Activated T-cell treated with anti-CD3 and anti-CD28 coated beads for 1 hour (primary cell): ENCODE measurements at regions not wholly inside any gene's neighbourhood (a gene's known extent, or its start where the extent isn't known, plus 50 kb on each side); places are given as distances from the start of the nearest gene placed in this dataset.
A peak's percentile ranks its signal among the peaks of the same experiment; 100 is the strongest.

Experiments
- DNase-seq: peaks from one replicate; pipeline ENCODE4 v3.0.0-alpha.2; 2020; ENCODE audit warnings: low read depth

- no peak for DNase-seq
These were observed 88.8 kb upstream of the ABI3BP start for GRCh38 chr3:101081999-101082398.

DNA sequence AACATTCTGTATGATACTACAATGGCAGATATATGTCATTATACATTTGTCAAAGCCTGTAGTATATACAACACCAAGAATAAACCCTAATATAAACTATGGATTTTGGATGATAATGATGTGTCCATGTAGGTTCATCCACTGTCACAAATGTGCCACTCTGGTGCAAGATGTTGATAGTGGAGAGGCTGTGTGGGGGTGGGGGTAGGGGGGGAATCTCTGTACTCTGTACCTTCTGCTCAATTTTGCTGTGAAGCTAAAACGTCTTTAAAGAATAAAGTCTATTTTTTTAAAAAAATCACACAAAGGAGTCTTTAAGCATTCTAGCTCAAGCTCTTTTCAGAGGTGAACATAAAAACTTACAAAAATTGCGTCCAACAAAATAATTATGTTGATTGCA lies 88.2 kb upstream of the ABI3BP start:
- DNase-seq: no peak

DNA sequence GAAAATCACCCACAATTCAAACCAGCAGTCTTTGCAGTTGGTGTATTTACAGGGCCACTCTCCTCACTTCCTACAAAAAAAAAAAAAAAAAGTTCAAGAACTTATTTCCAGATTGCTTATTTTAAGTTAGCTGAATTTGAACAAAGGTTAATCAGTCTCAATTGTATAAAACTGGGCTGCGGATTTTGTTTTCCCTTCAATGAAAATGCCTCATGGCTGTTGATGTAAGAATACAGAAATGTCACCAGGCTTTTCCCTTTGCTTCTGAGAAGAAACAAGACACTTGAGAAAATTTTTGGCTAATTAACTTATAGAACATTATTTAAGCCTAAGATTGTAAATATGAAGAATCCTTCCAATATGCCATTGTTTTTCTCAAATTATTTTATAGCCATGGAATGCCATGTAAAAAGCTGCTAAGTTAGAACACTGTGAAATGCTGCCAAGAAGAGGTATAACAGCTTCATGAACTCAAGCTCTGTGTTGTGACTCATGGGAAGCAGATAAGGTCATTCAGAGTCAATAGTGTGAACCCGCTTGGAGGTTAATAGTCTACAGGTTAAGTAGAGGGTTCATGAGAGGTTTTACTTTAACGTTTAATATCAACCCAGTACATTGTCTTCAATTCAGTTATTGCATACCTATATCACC lies 84.3 kb upstream of the ABI3BP start:
- DNase-seq: no peak

DNA sequence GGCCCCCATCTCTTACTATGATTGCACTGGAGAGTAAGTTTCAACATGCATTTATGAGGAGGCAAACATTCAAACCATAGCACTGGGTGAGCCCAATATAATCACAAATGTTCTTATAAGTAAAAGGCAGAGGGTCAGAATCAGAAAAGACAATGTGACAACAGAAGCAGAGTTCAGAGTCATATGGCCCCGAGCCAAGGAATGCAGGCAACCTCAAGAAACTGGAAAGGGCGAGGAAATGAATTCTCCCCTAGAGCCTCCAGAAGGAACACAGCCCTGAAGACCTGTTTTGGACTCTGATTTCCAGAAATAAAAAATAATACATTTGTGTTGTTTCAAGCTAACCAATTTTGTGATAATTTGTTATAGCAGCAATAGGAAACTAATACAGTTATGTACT lies 81.3 kb upstream of the ABI3BP start:
- DNase-seq: no peak

DNA sequence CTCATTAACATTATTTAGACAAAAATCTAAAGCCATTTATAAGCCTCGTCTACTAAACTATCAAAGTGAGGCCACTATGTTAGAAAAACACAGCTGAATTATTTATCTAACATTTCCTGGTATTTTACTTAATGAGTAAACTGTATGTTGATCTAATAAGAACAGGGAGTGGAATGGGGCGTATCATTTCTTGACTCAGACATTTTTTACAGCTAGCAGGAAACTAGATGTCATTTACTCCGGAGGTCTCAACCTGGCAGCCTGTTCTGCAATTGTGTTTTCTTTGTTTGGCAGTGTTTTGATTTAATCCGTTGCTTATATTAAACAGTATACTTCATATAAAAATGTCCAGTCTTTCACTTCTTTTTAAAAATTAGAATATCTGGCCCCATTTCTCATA lies 79.1 kb upstream of the ABI3BP start:
- DNase-seq: no peak

- DNase-seq: no peak
These were observed 77.5 kb upstream of the ABI3BP start for GRCh38 chr3:101070799-101071121.

DNA sequence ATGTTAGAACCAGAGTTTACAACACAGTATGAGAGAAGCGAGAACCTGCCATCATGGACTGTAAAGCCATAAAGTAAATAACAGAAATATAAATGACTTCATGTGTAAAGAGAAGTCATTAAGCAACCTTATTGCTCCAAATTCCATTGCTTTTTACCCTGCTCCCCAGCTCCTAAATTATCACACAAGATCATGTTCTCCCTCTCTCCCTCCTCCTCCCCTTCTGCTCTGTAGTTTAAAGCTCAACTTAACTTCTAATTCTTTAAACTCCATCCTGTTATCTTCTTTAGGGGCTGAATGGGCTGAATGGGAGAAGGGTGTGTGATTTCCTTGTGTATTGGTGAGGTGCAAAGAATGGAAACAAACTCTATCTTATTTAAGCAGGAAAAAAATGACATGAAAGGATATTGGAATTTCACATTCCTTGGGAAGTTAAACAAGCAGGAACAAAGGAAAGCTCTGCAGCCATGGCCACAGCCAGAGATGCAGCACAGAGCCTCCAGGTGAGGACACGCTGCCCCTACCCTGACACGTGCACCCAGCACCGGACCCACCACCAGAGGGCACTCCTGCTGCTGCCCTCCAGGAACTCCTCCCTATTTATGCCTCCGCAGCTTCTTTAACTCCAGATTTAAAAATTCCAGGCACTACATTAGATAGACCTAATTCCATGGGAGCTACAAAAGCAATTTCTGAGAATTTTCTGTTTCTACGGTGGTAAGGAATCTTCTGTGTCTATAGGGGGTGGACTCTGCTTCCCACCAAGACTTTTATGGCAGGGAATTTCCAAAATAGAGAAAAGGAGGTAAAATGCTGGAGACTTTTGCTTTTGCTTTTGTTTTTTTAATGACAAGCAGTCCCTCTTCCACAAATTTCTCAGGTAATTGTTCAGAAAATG lies 76.9 kb upstream of the ABI3BP start:
- DNase-seq: peak; percentile 27

GRCh38 chr3:101068876-101069606 lies 75.8 kb upstream of the ABI3BP start:
- no peak for DNase-seq

DNA sequence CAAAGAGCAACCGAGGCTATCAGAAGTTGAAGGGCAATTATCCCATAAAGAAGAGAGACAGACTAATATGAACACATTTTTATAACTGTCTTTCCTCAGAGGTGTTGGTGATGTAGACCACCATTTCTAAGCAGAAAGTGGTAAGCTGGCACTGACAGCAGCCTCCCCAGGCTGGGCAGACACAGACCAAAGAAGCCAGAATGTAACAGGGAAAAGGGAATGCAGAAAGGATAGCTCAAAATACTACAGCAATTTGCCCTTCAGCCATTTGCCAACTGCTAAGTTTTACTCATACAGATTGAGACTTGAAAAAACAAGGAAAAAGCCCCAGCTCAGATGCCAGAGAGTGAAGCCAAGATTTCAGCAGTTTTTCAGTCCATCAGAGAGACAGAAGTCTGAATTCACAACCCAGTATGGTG lies 73.5 kb upstream of the ABI3BP start:
- no peak for DNase-seq

- no peak for DNase-seq
These were observed 72.7 kb upstream of the ABI3BP start for GRCh38 chr3:101065962-101066361.

DNA sequence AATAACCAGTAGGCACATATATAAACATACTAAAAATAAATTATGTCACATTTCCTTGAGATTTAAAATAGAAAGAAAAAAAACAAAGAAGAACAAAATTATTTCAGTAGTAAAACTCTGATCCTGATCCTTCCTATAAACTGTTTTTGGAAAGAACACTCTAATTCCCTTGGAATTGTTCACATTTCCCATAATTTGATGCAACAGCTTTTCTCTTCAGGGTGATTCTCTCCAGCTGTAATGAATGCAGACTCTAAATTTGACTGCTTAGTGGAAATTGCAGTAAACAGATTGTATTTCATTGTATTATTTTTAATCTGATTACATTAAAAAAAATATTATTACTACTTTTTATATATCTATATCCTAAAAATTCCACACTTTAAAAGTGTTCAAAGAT lies 70.2 kb upstream of the ABI3BP start:
- no peak for DNase-seq

GRCh38 chr3:101061312-101061711 lies 68.1 kb upstream of the ABI3BP start:
- no peak for DNase-seq

GRCh38 chr3:101050866-101051265 lies 57.6 kb upstream of the ABI3BP start:
- no peak for DNase-seq

GRCh38 chr3:101050046-101050445 lies 56.8 kb upstream of the ABI3BP start:
- DNase-seq: no peak

DNA sequence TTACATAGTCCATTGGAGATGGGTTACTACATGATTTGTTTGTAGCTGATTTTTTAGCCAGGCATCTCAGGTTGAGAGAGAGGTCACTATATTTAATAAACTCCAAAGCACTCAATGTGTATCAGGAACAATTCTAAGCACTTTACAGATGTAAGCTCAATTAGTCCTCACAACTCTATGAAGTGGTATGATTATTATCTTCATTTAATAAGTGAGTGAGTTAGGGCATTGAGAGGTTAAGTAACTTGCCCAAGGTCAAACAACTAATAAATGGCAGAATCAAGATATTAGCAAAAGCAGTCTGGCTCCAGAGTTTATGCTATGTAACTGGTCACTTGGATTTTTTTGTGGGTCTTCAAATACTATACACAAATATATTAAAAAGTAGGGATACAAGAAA lies 56.3 kb upstream of the ABI3BP start:
- DNase-seq: no peak

GRCh38 chr3:101043687-101044078 lies 50.5 kb upstream of the ABI3BP start:
- DNase-seq: no peak

DNA sequence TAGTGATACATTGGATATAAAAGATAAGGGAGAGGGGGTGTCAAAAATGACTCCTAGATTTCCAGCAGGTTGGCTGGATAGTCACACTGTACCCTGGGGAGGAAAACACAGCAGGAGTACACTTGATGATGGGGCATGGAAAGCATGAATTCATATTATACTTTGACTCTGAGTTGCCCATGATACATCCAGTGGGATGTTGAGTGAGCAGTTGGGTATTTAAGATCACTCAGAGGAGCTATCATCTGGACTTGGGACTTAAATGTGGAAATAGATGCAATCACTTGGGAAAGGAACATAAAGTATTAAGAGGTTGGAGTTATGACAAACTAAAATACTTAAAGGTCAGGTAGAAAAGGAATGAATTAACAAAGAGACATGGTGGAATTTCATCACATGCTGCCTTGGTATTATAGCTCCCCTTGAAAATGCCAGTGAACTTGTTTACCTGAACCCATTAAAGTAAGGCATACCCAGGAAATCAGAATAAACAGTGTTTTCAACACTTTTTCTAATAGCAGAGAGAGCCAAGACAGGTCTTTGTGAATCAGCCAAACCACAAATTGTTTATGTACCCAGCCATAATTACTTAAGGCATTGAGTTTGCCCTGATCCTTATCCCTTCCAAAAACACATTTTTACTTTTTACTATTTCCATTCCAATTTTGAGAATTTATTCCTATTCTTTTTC lies 49.9 kb upstream of the ABI3BP start:
- DNase-seq: no peak
